Activated gamma-delta T cell (primary cell): ENCODE measurements at regions not wholly inside any gene's neighbourhood (a gene's known extent, or its start where the extent isn't known, plus 50 kb on each side); places are given as distances from the start of the nearest gene placed in this dataset.

Source experiments
- DNase-seq: peaks from one replicate; lab custom pipeline; 2025; lab: John Stamatoyannopoulos, UW

GRCh38 chr11:123378096-123378495 lies 52.0 kb upstream of the GRAMD1B start:
- DNase-seq = no peak

DNA sequence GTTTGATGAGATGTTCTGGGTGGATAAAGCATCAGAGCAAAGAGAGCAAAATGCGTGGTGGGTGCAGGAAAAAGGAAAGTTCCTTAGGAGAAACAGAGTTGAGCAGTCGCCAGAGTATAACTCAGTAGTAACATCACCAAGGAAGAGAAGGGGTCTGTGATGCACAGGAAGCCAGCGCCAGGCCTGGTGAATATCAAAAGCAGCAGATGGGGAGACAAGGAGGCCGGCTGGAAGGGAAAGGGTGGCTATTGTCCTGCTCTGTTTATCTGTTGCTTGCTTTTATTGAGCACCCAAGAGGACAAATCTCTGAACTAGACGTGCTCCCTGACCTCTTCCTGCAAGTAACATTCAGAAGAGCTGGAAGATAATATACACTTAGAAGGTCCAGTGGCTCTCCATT lies 52.7 kb upstream of the GRAMD1B start:
- DNase-seq = no peak

DNA sequence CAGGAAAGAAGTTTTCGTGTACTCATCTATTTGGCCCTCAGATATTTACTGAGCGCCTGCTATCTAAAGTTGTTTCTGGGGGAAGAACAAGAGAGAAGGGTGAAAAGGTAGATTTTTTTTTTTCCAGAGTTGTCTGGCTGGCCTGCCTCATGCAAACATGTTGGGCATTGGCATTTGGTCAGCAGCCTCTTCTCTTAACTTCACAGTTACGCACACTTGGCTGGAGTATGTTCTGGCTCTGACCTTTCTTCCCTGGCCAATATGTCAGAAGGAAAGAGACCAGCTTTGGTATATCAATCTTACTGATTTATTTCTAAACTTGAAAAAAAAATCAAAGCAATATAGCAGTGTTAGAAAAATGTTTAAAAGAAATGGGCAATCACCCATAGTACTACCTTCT lies 54.2 kb upstream of the GRAMD1B start:
- no peak for DNase-seq

DNA sequence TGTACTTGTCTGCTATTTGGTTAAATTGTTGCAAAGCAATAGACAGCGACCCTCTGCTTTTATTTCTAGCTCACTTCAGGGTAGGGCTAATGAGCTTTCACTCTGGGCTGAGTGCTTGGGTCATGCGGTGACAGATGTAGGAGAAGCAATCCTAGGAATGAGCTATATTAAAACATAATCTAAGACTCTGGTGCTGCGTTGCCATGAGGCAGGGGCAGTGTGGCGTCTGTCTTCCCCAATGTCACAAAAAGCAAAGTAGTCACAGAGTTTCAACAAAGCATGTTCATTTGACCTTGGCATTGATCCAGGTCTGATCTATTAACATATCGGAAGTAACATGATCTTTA lies 55.5 kb upstream of the GRAMD1B start:
- no peak for DNase-seq

GRCh38 chr11:123373754-123374621 lies 56.1 kb upstream of the GRAMD1B start:
- no peak for DNase-seq

- no peak for DNase-seq
Measured at GRCh38 chr11:123371506-123372297, 58.4 kb upstream of the GRAMD1B start.

GRCh38 chr11:123366924-123367323 lies 63.1 kb upstream of the GRAMD1B start:
- DNase-seq = no peak

- no peak for DNase-seq
Measured at GRCh38 chr11:123365955-123366354, 64.1 kb upstream of the GRAMD1B start.

DNA sequence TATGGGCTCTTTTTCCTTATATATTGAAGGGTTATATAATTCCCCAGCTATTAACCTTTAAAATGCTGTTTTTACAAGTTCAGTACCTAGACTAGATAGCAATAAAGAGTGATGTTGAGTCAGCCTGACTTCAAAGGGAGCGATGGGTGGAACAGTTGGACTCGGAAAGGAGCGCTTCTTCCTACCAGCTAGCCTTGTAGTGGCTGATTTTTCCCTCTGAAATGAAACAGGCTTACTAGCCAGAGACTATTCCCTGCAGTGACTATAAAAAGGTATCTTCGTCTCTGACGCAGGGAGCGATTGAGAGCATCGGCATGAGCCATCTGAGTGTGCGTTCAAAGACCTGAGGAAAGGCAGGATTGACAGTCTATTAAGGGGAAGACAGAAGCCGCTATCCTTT lies 66.0 kb upstream of the GRAMD1B start:
- no peak for DNase-seq

- no peak for DNase-seq
Measured at GRCh38 chr11:123363556-123363955, 66.5 kb upstream of the GRAMD1B start.

DNA sequence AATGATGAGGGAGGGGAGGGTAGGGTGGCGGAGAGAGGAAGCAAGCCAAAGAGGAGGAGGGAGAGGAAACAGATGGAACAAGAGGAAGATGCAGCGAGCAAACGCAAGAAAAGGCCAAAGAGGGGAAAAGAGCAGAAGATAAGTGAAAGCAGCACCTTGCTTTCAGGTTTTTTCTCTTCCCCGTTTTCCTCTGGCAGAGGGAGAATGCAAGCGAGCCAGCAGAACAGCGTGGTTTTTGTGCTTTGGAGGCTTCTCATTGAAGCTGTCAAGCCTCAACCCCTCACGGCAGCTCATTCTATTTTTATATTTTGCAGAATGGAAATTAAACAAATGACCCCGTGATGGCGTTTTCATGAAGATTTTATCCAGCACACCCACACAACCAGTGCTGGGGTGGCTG lies 67.1 kb upstream of the GRAMD1B start:
- DNase-seq = no peak

GRCh38 chr11:123362186-123362585 lies 67.9 kb upstream of the GRAMD1B start:
- DNase-seq = no peak

GRCh38 chr11:123361110-123361509 lies 69.0 kb upstream of the GRAMD1B start:
- DNase-seq = no peak

DNA sequence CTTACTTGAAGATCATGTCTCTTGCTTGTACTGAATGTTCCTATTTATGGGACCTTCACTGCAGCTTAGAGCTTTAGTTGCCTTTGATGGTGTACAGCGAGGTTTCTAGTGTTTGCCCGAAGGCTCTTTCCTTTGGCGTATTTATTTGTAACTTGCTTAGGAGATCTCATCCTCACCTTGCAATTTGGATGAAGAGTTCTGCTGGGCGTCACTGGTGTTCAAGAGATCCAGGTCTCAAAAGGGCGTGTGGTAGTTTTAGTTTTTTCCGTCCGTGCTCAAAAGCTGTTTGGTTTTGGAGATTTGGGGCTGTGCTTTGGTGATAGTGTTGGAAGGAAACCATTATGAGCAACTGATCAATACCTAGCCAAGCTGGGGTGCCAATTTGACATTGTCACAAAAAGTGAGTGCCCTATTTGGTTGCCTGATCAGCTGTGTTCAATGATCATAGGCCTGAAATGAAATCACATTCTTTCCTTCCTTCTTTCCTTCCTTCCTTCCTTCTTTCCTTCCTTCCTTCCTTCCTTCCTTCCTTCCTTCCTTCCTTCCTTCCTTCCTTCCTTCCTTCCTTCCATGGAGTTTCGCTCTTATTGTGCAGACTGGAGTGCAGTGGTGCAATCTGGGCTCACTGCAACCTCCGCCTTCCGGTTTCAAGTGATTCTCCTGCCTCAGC lies 69.7 kb upstream of the GRAMD1B start:
- no peak for DNase-seq

GRCh38 chr11:123357990-123358827 lies 71.9 kb upstream of the GRAMD1B start:
- DNase-seq = no peak

- no peak for DNase-seq
Measured at GRCh38 chr11:123357353-123357989, 72.6 kb upstream of the GRAMD1B start.

- DNase-seq = no peak
Measured at GRCh38 chr11:123356539-123356938, 73.5 kb upstream of the GRAMD1B start.

- no peak for DNase-seq
Measured at GRCh38 chr11:123354371-123354975, 75.6 kb upstream of the GRAMD1B start.

DNA sequence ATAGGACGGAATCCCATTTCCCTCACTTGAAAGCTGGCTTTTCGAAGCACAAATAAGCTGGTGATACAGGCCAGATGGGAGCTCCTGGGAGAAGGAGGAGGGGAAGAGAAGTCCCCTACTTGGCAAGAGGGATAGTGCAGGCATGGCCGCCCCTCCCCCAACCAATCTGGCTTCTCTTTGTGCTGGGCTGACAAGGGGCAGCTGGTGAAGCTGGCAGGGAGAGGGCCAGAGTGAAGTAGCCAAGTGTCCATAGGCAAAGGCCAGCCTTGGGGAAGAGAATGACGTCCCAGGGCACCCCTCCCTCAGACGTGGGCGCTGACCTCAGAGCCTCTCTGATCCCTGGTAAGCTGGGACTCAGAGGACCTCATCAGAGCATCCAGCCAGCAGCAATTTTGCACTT lies 78.7 kb upstream of the GRAMD1B start:
- DNase-seq = no peak

DNA sequence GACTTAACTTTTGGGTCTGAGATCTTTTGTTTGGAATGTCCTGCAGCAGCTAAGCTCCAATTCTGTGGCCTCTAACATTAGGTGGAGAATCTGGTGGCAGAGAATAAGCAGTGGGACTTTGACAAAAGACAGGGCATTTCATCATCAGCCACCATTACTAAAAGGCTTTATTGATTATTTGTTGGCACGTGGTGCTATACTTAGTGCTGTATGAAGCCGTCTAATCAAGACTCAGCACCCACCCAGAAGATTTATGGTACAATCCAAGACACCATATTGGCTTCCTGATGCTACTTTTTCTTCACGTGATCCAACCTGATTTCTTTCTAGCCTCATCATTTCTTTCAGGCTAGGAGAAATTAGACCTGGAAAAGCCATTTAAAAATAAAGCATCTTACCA lies 80.7 kb upstream of the GRAMD1B start:
- no peak for DNase-seq

- DNase-seq = no peak
Measured at GRCh38 chr11:123344790-123345357, 85.2 kb upstream of the GRAMD1B start.
